ENCODE measurements at regions not wholly inside any gene's neighbourhood (a gene's known extent, or its start where the extent isn't known, plus 50 kb on each side); places are given as distances from the start of the nearest gene placed in this dataset.

DNA sequence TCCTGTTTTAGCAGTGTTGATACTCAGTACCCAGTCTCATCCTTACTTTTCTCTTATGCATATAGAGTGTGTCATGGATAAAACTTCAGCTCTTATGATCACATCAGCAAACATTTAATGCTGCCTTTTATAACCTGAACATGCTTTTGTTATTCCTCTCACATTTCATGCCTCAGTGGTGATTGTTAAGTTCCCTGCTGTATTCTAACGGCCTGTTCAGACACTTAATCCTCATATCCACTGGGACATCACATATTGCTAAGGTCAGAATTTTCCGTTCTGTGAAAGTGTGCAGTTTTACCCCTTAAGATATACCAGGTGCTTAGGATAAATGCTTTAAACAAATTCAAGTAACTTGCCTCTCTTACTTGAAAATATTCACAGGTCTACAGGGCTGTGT lies 268.7 kb upstream of the SEL1L start:
- TF ChIP-seq, protein P1, sequence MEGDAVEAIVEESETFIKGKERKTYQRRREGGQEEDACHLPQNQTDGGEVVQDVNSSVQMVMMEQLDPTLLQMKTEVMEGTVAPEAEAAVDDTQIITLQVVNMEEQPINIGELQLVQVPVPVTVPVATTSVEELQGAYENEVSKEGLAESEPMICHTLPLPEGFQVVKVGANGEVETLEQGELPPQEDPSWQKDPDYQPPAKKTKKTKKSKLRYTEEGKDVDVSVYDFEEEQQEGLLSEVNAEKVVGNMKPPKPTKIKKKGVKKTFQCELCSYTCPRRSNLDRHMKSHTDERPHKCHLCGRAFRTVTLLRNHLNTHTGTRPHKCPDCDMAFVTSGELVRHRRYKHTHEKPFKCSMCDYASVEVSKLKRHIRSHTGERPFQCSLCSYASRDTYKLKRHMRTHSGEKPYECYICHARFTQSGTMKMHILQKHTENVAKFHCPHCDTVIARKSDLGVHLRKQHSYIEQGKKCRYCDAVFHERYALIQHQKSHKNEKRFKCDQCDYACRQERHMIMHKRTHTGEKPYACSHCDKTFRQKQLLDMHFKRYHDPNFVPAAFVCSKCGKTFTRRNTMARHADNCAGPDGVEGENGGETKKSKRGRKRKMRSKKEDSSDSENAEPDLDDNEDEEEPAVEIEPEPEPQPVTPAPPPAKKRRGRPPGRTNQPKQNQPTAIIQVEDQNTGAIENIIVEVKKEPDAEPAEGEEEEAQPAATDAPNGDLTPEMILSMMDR (conservative IDR thresholded peaks at IDR 0.05; ENCODE audit: low read length): no peak
- no peak for TF ChIP-seq EZH2phosphoT487 (IDR thresholded peaks at IDR 0.05; ENCODE audit: borderline replicate concordance, low read depth, low read length)

Measured in OCI-LY7 (cell line).